ENCODE measurements at regions not wholly inside any gene's neighbourhood (a gene's known extent, or its start where the extent isn't known, plus 50 kb on each side); places are given as distances from the start of the nearest gene placed in this dataset.

- no peak overlapping the region for H3K27ac Mint-ChIP-seq (ENCODE audit: low read depth, unreplicated experiment)
These were observed 126.1 kb upstream of the CARMIL1 start for GRCh38 chr6:25153079-25153478.

GRCh38 chr6:25154034-25154596, 125.1 kb upstream of the CARMIL1 start:
- intact Hi-C loops (cut with micrococcal nuclease): no loop called here

More at GRCh38 chr6:25153079-25153478, 126.1 kb upstream of the CARMIL1 start:
- intact Hi-C loops (cut with micrococcal nuclease): no loop called here
- Mint-ChIP-seq H3K4me1 (ENCODE audit: insufficient read depth, unreplicated experiment) (no peaks in the 10 kb centered on the region), H3K4me3 (ENCODE audit: unreplicated experiment) (no peak overlapping the region), H3K36me3 (ENCODE audit: insufficient read depth, unreplicated experiment) (no peaks in the 10 kb centered on the region), H3K9me3 (ENCODE audit: unreplicated experiment) (peaks cover 15% of the 10 kb centered on the region), H3K27me3 (ENCODE audit: insufficient read depth, unreplicated experiment) (no peaks in the 10 kb centered on the region)
- no peak for DNase-seq (ENCODE audit: unreplicated experiment)
- ChIA-PET CTCF (interaction anchor here (1.0 to 1.1 kb wide), 2 partner anchors 8 to 18 kb away, joined by 4 to 5 read pairs; no protein-coding TSS in a partner anchor), POLR2A (no interaction called here)
- no TSS peak for BruUV-seq (replicated peaks)
- TF ChIP-seq CTCF (IDR thresholded peaks at IDR 0.05; ENCODE audit: unreplicated experiment): no peak

GRCh38 chr6:25155211-25155610, 124.0 kb upstream of the CARMIL1 start:
- intact Hi-C loops (cut with micrococcal nuclease): no loop called here
- DNase-seq (ENCODE audit: unreplicated experiment): no peak
- ChIA-PET CTCF (no interaction called here), POLR2A (no interaction called here)
- TF ChIP-seq CTCF (IDR thresholded peaks at IDR 0.05; ENCODE audit: unreplicated experiment): no peak
- H3K4me1 Mint-ChIP-seq (ENCODE audit: insufficient read depth, unreplicated experiment): no peaks in the 10 kb centered on the region
- no peak overlapping the region for H3K4me3 Mint-ChIP-seq (ENCODE audit: unreplicated experiment)
- no peaks in the 10 kb centered on the region for H3K27me3 Mint-ChIP-seq (ENCODE audit: insufficient read depth, unreplicated experiment)
- no TSS peak for BruUV-seq (replicated peaks)
- peaks cover 28% of the 10 kb centered on the region for H3K9me3 Mint-ChIP-seq (ENCODE audit: unreplicated experiment)
- no peaks in the 10 kb centered on the region for H3K36me3 Mint-ChIP-seq (ENCODE audit: insufficient read depth, unreplicated experiment)
- no peak overlapping the region for H3K27ac Mint-ChIP-seq (ENCODE audit: low read depth, unreplicated experiment)

More at GRCh38 chr6:25154034-25154596, 125.1 kb upstream of the CARMIL1 start:
- Mint-ChIP-seq H3K27ac (ENCODE audit: low read depth, unreplicated experiment) (no peak overlapping the region), H3K36me3 (ENCODE audit: insufficient read depth, unreplicated experiment) (no peaks in the 10 kb centered on the region), H3K4me3 (ENCODE audit: unreplicated experiment) (no peak overlapping the region), H3K4me1 (ENCODE audit: insufficient read depth, unreplicated experiment) (no peaks in the 10 kb centered on the region), H3K27me3 (ENCODE audit: insufficient read depth, unreplicated experiment) (no peaks in the 10 kb centered on the region), H3K9me3 (ENCODE audit: unreplicated experiment) (peaks cover 17% of the 10 kb centered on the region)
- ChIA-PET CTCF (interaction anchor here (1.0 to 1.1 kb wide), 2 partner anchors 10 to 17 kb away, joined by 4 to 5 read pairs; no protein-coding TSS in a partner anchor), POLR2A (no interaction called here)
- no peak for TF ChIP-seq CTCF (IDR thresholded peaks at IDR 0.05; ENCODE audit: unreplicated experiment)
- DNase-seq (ENCODE audit: unreplicated experiment): no peak
- no TSS peak for BruUV-seq (replicated peaks)

- TF ChIP-seq CTCF (IDR thresholded peaks at IDR 0.05; ENCODE audit: unreplicated experiment): no peak
- H3K4me1 Mint-ChIP-seq (ENCODE audit: insufficient read depth, unreplicated experiment): no peaks in the 10 kb centered on the region
- CTCF ChIA-PET: interaction anchor here (1.2 kb wide), 1 partner anchor 67 kb away, joined by 4 read pairs; no protein-coding TSS in a partner anchor
These were observed 123.1 kb upstream of the CARMIL1 start for GRCh38 chr6:25156123-25156522.

More at GRCh38 chr6:25156123-25156522, 123.1 kb upstream of the CARMIL1 start:
- Mint-ChIP-seq H3K36me3 (ENCODE audit: insufficient read depth, unreplicated experiment) (no peaks in the 10 kb centered on the region), H3K9me3 (ENCODE audit: unreplicated experiment) (peaks cover 33% of the 10 kb centered on the region), H3K4me3 (ENCODE audit: unreplicated experiment) (no peak overlapping the region), H3K27me3 (ENCODE audit: insufficient read depth, unreplicated experiment) (no peaks in the 10 kb centered on the region), H3K27ac (ENCODE audit: low read depth, unreplicated experiment) (no peak overlapping the region)
- POLR2A ChIA-PET: no interaction called here
- intact Hi-C loops (cut with micrococcal nuclease): no loop called here
- DNase-seq (ENCODE audit: unreplicated experiment): no peak
- BruUV-seq (replicated peaks): no TSS peak
